D341Med (cell line): ENCODE measurements at regions not wholly inside any gene's neighbourhood (a gene's known extent, or its start where the extent isn't known, plus 50 kb on each side); places are given as distances from the start of the nearest gene placed in this dataset.
"Not testable (repeated sequence)": the region's sequence is repeated elsewhere in the genome, so short reads cannot be mapped to it uniquely, and the experiment has no call there.

Experiments
- DNase-seq: peaks from one replicate; pipeline ENCODE4 v3.0.0; 2012; ENCODE audit warnings: low spot score

GRCh38 chr7:23887660-23888059 is 177.6 kb downstream of the STK31 start:
- no peak for DNase-seq

- DNase-seq: no peak
Observed at GRCh38 chr7:23888958-23889357, 178.9 kb downstream of the STK31 start.

- no peak for DNase-seq
Observed at GRCh38 chr7:23889566-23889965, 179.5 kb downstream of the STK31 start.

GRCh38 chr7:23892019-23892418 is 182.0 kb downstream of the STK31 start:
- DNase-seq: no peak

GRCh38 chr7:23893176-23893941 is 183.3 kb downstream of the STK31 start:
- no peak for DNase-seq

GRCh38 chr7:23893942-23894891 is 184.2 kb downstream of the STK31 start:
- DNase-seq: no peak

GRCh38 chr7:23894892-23895569 is 185.0 kb downstream of the STK31 start:
- DNase-seq: no peak

- DNase-seq: no peak
Observed at GRCh38 chr7:23895666-23896096, 185.7 kb downstream of the STK31 start.

- no peak for DNase-seq
Observed at GRCh38 chr7:23898619-23899018, 188.6 kb downstream of the STK31 start.

GRCh38 chr7:23904901-23905300 is 194.9 kb downstream of the STK31 start:
- DNase-seq: not testable (repeated sequence)

- no peak for DNase-seq
Observed at GRCh38 chr7:23907012-23907411, 197.0 kb downstream of the STK31 start.

- DNase-seq: no peak
Observed at GRCh38 chr7:23909426-23909825, 199.4 kb downstream of the STK31 start.

GRCh38 chr7:23912065-23912464 is 202.0 kb downstream of the STK31 start:
- DNase-seq: no peak

GRCh38 chr7:23913016-23913415 is 203.0 kb downstream of the STK31 start:
- DNase-seq: no peak

- DNase-seq: no peak
Observed at GRCh38 chr7:23915236-23915635, 205.2 kb downstream of the STK31 start.

- DNase-seq: no peak
Observed at GRCh38 chr7:23918286-23918685, 208.3 kb downstream of the STK31 start.

- DNase-seq: no peak
Observed at GRCh38 chr7:23918856-23919255, 208.8 kb downstream of the STK31 start.

- DNase-seq: no peak
Observed at GRCh38 chr7:23925088-23925487, 215.1 kb downstream of the STK31 start.

- DNase-seq: no peak
Observed at GRCh38 chr7:23927709-23928417, 217.8 kb downstream of the STK31 start.

- no peak for DNase-seq
Observed at GRCh38 chr7:23928418-23928775, 218.4 kb downstream of the STK31 start.

- DNase-seq: no peak
Observed at GRCh38 chr7:23930312-23930711, 220.3 kb downstream of the STK31 start.

GRCh38 chr7:23931633-23932032 is 221.6 kb downstream of the STK31 start:
- DNase-seq: no peak
